ENCODE measurements at regions not wholly inside any gene's neighbourhood (a gene's known extent, or its start where the extent isn't known, plus 50 kb on each side); places are given as distances from the start of the nearest gene placed in this dataset.

DNA sequence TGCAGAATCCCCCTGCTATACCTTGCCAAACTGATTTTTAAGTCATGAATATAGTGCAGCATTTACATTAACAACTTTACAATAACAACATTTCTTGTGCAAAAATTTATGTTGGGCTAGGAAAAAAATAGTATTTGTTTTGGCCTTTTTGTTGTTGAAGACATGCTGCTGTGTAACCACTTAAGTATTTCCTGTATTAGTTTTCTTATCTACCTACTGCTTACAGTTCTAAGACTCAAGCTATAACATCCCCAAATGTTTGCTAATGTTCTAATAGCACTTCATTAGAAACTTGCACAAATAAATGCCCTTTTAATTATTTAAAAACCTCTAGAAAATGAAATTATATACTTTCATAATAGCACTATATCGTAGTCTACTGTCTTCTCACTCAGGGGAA lies 154.3 kb upstream of the DOCK10 start:
- TF ChIP-seq, protein P1, sequence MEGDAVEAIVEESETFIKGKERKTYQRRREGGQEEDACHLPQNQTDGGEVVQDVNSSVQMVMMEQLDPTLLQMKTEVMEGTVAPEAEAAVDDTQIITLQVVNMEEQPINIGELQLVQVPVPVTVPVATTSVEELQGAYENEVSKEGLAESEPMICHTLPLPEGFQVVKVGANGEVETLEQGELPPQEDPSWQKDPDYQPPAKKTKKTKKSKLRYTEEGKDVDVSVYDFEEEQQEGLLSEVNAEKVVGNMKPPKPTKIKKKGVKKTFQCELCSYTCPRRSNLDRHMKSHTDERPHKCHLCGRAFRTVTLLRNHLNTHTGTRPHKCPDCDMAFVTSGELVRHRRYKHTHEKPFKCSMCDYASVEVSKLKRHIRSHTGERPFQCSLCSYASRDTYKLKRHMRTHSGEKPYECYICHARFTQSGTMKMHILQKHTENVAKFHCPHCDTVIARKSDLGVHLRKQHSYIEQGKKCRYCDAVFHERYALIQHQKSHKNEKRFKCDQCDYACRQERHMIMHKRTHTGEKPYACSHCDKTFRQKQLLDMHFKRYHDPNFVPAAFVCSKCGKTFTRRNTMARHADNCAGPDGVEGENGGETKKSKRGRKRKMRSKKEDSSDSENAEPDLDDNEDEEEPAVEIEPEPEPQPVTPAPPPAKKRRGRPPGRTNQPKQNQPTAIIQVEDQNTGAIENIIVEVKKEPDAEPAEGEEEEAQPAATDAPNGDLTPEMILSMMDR (conservative IDR thresholded peaks at IDR 0.05; ENCODE audit: low read length), result no peak
- TF ChIP-seq EZH2phosphoT487 (IDR thresholded peaks at IDR 0.05; ENCODE audit: borderline replicate concordance, low read depth, low read length), result no peak

Measured in OCI-LY7 (cell line).